Urinary bladder (tissue), 3 donors: ENCODE measurements at regions not wholly inside any gene's neighbourhood (a gene's known extent, or its start where the extent isn't known, plus 50 kb on each side); places are given as distances from the start of the nearest gene placed in this dataset.

Source experiments
- DNase-seq: peaks from one replicate; pipeline ENCODE4 v3.0.0-alpha.2; 2015; ENCODE audit errors: extremely low spot score
- H3K27ac ChIP-seq: one replicate; pipeline ENCODE4 v1.5.1; 2013; ENCODE audit warnings: low read depth, mild to moderate bottlenecking, moderate library complexity
- H3K36me3 ChIP-seq: one replicate; pipeline ENCODE4 v1.6.1; 2013; ENCODE audit warnings: mild to moderate bottlenecking, moderate library complexity; ENCODE audit not compliant: insufficient read depth
- H3K4me1 ChIP-seq: one replicate; pipeline ENCODE4 v1.6.1; 2013; ENCODE audit warnings: mild to moderate bottlenecking, moderate library complexity; ENCODE audit not compliant: insufficient read depth
- H3K4me3 ChIP-seq: one replicate; pipeline ENCODE4 v1.5.1; 2013; ENCODE audit warnings: low read depth, low read length
- WGBS: extraction: QIAGEN DNeasy Blood & Tissue Kit; methylation state at CpG from one replicate; pipeline ENCODE4 v1.1.7; 2013; 5-methylcytosine and 5-hydroxymethylcytosine counted together
- donor health status: healthy with polysubstance abuse.
- donor health status: healthy.

- no peak for DNase-seq
- Histone ChIP-seq H3K4me1 (no peaks in the 10 kb centered on the region), H3K36me3 (no peaks in the 10 kb centered on the region), H3K27ac (no peak overlapping the region), H3K4me3 (no peak overlapping the region)
- WGBS = 60% methylated on average over 2 of the region's 2 CpGs
These were observed 271.4 kb upstream of the SRRM4 start for GRCh38 chr12:118709946-118710345.

DNA sequence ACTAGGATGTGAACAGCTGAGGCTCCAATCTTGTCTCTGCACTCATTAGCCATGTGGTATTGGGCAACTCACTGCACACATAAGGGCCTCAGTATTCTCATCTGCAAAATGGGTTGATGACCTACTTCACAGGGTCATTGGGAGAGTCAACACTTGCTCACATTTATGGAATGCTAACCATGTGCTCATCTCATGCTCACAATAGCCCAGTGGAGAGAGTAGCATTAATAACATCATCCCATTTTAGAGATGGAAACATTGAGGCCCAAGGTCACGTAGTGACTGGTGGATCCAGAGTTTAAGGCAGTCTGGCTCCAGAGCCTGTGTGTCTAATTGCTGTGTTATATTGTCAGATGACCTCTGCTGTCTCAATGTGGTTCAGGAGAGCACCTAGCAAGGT lies 270.2 kb upstream of the SRRM4 start:
- WGBS = 70% methylated on average over 1 of the region's 1 CpG
- Histone ChIP-seq H3K36me3 (no peaks in the 10 kb centered on the region), H3K27ac (no peak overlapping the region), H3K4me1 (no peaks in the 10 kb centered on the region), H3K4me3 (no peak overlapping the region)
- no peak for DNase-seq

DNA sequence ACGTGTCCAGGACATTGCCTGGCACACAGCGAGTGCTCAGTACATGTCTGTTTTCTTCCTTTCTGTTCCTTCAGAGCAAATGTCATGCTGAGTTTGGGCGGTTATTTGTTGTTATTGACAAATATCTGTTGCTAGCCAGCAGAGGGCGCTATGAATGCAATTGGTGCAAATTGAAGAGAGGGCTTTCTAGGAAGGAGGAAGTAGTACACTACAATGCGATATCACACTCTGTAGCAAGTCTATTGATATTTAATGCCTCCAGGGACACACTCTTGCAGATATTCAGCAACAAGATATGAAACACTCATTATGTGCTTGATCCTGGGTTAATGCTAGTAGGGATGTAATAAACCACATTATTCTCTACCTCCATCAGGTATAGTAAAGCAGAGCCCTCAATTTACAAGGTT lies 267.3 kb upstream of the SRRM4 start:
- WGBS = 14% methylated on average over 5 of the region's 5 CpGs
- no peak for DNase-seq
- no peak overlapping the region for H3K27ac ChIP-seq

DNA sequence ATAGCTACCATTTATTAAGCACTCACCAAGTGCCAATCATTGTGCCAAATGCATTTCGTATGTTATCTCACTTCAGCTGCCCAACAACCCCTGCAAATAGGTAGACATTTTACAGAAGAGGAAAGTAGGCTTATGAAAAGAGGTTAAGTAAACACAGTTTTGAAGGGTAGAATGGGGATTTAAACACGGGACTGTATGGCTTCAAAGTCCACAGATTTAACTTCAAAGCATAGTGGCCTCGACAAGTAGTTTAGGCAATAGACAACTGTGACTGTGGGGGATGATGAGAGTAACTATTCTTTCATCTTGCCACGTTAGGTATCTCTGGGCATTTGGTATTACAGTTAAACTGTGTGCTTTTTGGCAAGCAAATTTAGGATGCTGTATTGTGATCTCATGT lies 266.8 kb upstream of the SRRM4 start:
- 38% methylated on average over 4 of the region's 4 CpGs for WGBS
- Histone ChIP-seq H3K4me1 (no peaks in the 10 kb centered on the region), H3K4me3 (no peak overlapping the region), H3K27ac (no peak overlapping the region), H3K36me3 (no peaks in the 10 kb centered on the region)
- DNase-seq = no peak

More for the DNA sequence above, 267.3 kb upstream of the SRRM4 start:
- Histone ChIP-seq H3K4me1 (no peaks in the 10 kb centered on the region), H3K36me3 (no peaks in the 10 kb centered on the region), H3K4me3 (no peak overlapping the region)

GRCh38 chr12:118715647-118716046 lies 265.7 kb upstream of the SRRM4 start:
- H3K4me1 ChIP-seq = no peaks in the 10 kb centered on the region
- H3K36me3 ChIP-seq = no peaks in the 10 kb centered on the region
- no peak overlapping the region for H3K4me3 ChIP-seq
- DNase-seq = no peak
- H3K27ac ChIP-seq = no peak overlapping the region
- 72% methylated on average over 2 of the region's 2 CpGs for WGBS

- H3K36me3 ChIP-seq = no peaks in the 10 kb centered on the region
- no peaks in the 10 kb centered on the region for H3K4me1 ChIP-seq
- no peak overlapping the region for H3K4me3 ChIP-seq
- H3K27ac ChIP-seq = no peak overlapping the region
- DNase-seq = no peak
- WGBS = 69% methylated on average over 11 of the region's 11 CpGs
These were observed 254.0 kb upstream of the SRRM4 start for GRCh38 chr12:118727196-118727978.

DNA sequence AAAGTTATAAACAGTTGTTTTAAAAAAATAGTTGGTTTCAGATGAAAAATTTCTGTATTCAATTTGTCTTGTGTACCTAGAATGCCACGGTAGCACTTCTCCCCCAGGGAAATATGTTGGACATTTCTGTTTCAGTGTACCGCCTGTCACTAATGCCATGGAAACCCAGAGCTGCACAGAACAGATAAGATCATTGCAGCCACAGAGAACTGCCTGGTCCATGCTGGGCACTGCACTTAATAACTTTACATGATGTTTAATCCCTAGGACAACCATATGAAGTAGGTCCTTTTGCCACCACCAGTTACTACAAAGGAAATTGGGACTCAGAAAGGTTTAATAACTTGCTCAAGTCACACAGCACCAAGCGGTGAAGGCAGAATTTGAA lies 253.4 kb upstream of the SRRM4 start:
- Histone ChIP-seq H3K4me1 (no peaks in the 10 kb centered on the region), H3K4me3 (no peak overlapping the region), H3K27ac (no peak overlapping the region), H3K36me3 (no peaks in the 10 kb centered on the region)
- 81% methylated on average over 3 of the region's 3 CpGs for WGBS
- DNase-seq = no peak

GRCh38 chr12:118734266-118734665 lies 247.1 kb upstream of the SRRM4 start:
- H3K36me3 ChIP-seq = no peaks in the 10 kb centered on the region
- WGBS = 58% methylated on average over 7 of the region's 7 CpGs
- no peak overlapping the region for H3K4me3 ChIP-seq
- no peak overlapping the region for H3K27ac ChIP-seq
- DNase-seq = no peak
- no peaks in the 10 kb centered on the region for H3K4me1 ChIP-seq

DNA sequence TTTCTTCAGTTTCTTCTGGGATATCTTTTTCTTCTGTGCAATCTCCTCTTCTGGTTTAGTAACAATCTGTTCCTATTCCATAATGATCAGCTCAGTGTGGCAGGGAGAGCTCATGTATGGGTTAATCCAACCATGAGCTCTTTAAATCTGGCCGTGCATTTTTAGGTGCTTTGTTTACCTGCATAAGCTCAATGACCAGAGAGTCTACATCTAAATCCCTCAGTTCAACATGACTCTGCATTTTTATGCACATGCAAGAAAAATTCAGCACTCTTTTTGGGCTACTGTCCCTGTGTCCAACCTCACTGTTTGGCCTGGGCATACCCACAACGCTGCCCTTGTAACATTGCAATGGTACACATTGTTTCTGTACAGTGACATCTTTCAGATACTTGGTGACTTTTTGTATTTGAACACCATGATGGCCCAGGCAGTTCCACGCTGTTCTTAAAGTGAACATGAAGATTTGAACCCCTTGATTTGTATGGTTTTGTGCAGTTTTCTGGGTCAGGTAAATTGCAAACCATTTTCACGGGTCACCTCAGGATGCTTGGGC lies 243.3 kb upstream of the SRRM4 start:
- DNase-seq = no peak
- H3K4me1 ChIP-seq = no peaks in the 10 kb centered on the region
- no peak overlapping the region for H3K4me3 ChIP-seq
- H3K36me3 ChIP-seq = no peaks in the 10 kb centered on the region
- WGBS = 71% methylated on average over 4 of the region's 4 CpGs
- H3K27ac ChIP-seq = no peak overlapping the region

DNA sequence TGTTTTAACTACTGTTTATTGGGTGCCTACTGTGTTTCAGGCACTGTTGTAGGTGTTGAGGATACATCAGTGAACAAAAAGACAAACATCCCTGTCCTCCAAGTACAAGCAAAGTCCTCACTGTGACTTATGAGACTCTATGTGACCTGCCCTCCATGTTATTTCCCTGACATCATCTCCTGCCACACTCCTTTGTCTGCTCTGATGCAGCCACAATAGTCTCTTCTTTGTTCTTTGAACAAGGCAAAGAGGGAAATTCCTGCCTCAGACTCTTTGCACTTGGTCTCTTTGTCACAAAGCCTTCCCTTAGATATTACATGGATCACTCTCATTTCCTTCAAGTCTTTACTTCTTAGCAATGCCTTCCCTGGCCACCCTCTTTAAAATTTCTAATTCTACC lies 240.1 kb upstream of the SRRM4 start:
- Histone ChIP-seq H3K4me1 (no peaks in the 10 kb centered on the region), H3K27ac (no peak overlapping the region), H3K4me3 (no peak overlapping the region), H3K36me3 (no peaks in the 10 kb centered on the region)
- no peak for DNase-seq

- Histone ChIP-seq H3K36me3 (no peaks in the 10 kb centered on the region), H3K4me1 (no peaks in the 10 kb centered on the region), H3K27ac (no peak overlapping the region), H3K4me3 (no peak overlapping the region)
- DNase-seq = no peak
- WGBS = 72% methylated on average over 3 of the region's 3 CpGs
These were observed 238.9 kb upstream of the SRRM4 start for GRCh38 chr12:118742431-118742830.

GRCh38 chr12:118743896-118744700 lies 237.2 kb upstream of the SRRM4 start:
- Histone ChIP-seq H3K4me1 (no peaks in the 10 kb centered on the region), H3K36me3 (no peaks in the 10 kb centered on the region), H3K27ac (no peak overlapping the region), H3K4me3 (no peak overlapping the region)
- DNase-seq = no peak
- 79% methylated on average over 4 of the region's 4 CpGs for WGBS

DNA sequence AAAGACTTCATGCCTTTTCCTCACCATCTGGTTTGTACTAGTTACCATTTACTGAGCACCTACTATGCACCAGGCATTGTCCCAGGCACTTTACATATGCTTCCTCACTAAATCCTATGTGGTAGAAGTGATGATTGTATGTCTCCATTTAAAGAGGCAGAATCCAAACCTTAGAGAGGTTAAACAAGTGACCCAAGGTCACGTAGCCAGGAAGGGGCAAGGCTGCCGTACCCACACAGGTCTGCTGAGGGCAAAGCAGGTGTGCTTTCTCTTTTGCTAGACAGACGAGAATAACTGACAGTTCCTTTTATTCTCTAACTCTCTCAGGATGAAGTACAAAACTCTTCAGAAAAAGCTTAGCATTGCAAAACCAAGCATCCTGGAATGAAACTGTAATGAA lies 235.2 kb upstream of the SRRM4 start:
- Histone ChIP-seq H3K4me1 (no peaks in the 10 kb centered on the region), H3K27ac (no peak overlapping the region), H3K4me3 (no peak overlapping the region), H3K36me3 (no peaks in the 10 kb centered on the region)
- 75% methylated on average over 3 of the region's 3 CpGs for WGBS
- DNase-seq = no peak

DNA sequence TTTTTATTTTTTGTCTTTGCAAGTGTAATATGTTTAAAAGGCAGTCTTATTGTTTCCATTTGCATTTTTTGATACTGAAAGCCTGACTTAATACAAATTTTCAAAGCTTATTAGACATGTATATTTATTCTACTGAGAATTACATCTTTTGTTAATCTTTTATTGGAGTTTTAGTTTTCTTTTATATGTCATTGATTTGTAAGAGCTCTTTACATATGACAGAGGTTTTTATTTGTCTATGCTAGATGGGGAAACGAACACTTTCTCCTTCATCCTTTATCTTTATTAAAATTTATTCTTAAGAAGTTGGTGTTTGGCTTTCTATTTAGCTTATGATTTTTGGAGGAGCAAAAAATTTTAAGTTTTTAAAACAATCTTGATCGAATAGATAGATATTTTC lies 234.4 kb upstream of the SRRM4 start:
- WGBS = 63% methylated on average over 2 of the region's 2 CpGs
- no peaks in the 10 kb centered on the region for H3K4me1 ChIP-seq
- no peak overlapping the region for H3K27ac ChIP-seq
- H3K4me3 ChIP-seq = no peak overlapping the region
- DNase-seq = no peak
- H3K36me3 ChIP-seq = no peaks in the 10 kb centered on the region
